Neuronal stem cell (in vitro differentiated cells): ENCODE measurements at regions not wholly inside any gene's neighbourhood (a gene's known extent, or its start where the extent isn't known, plus 50 kb on each side); places are given as distances from the start of the nearest gene placed in this dataset.

Experiments
- DNase-seq: peaks from one replicate; pipeline ENCODE4 v3.0.0-alpha.2; 2013; ENCODE audit warnings: low spot score
- H2AFZ ChIP-seq: one replicate; pipeline ENCODE4 v1.6.1; 2013; ENCODE audit warnings: mild to moderate bottlenecking, low read length, inconsistent platforms
- H2AK5ac ChIP-seq: 2 replicates; pipeline ENCODE4 v1.6.1; 2013; ENCODE audit warnings: low read depth, mild to moderate bottlenecking, inconsistent platforms, low read length, moderate library complexity, mixed read lengths
- H2BK120ac ChIP-seq: 2 replicates; pipeline ENCODE4 v1.6.1; 2013; ENCODE audit warnings: low read depth, mild to moderate bottlenecking, inconsistent platforms, low read length, moderate library complexity, mixed read lengths
- H2BK12ac ChIP-seq: one replicate; pipeline ENCODE4 v1.6.1; 2013; ENCODE audit warnings: low read length, inconsistent platforms
- H2BK15ac ChIP-seq: 2 replicates; pipeline ENCODE4 v1.6.1; 2013; ENCODE audit warnings: mild to moderate bottlenecking, low read length, inconsistent platforms, mixed read lengths
- H2BK5ac ChIP-seq: one replicate; pipeline ENCODE4 v1.6.1; 2013; ENCODE audit warnings: inconsistent platforms, mild to moderate bottlenecking, low read length, moderate library complexity
- H3K14ac ChIP-seq: one replicate; pipeline ENCODE4 v1.6.1; 2013; ENCODE audit warnings: low read length, inconsistent platforms
- H3K18ac ChIP-seq: 2 replicates; pipeline ENCODE4 v1.6.1; 2013; ENCODE audit warnings: low read length, inconsistent platforms
- H3K23ac ChIP-seq: 2 replicates; pipeline ENCODE4 v1.6.1; 2013; ENCODE audit warnings: low read depth, mild to moderate bottlenecking, mixed read lengths, low read length, inconsistent platforms; ENCODE audit not compliant: poor library complexity
- H3K27ac ChIP-seq: replicated peaks from 3 replicates; pipeline ENCODE4 v1.5.1; 2013; ENCODE audit warnings: low read length, inconsistent platforms
- H3K27me3 ChIP-seq, 3 experiments: 2 replicates each; pipeline ENCODE4 v1.6.1; 2013; ENCODE audit warnings: low read length in 3 of 3, mild to moderate bottlenecking in 2 of 3, inconsistent platforms in 1 of 3, low read depth in 1 of 3, mixed read lengths in 1 of 3, moderate library complexity in 1 of 3; ENCODE audit not compliant: control insufficient read depth in 3 of 3, insufficient read depth in 3 of 3
- H3K36me3 ChIP-seq, 2 donors: replicated peaks in 1 of 2; 2 replicates each; pipeline ENCODE4 v1.6.1; 2013; ENCODE audit warnings: low read length in 2 of 2; ENCODE audit not compliant: control insufficient read depth in 2 of 2, insufficient read depth in 2 of 2
- H3K4ac ChIP-seq: 2 replicates; pipeline ENCODE4 v1.6.1; 2013; ENCODE audit warnings: inconsistent platforms, mild to moderate bottlenecking, low read length, moderate library complexity
- H3K4me1 ChIP-seq, 2 donors: 1 replicate in 1 of 2; 2 replicates in 1 of 2; pipeline ENCODE4 v1.6.1; 2013; ENCODE audit warnings: low read length in 2 of 2, low read depth in 1 of 2; ENCODE audit not compliant: control insufficient read depth in 2 of 2, insufficient read depth in 1 of 2
- H3K4me2 ChIP-seq: one replicate; pipeline ENCODE4 v1.6.1; 2013; ENCODE audit warnings: mild to moderate bottlenecking, low read length, inconsistent platforms; ENCODE audit not compliant: insufficient read depth, poor library complexity, severe bottlenecking
- H3K4me3 ChIP-seq, 2 donors: 2 replicates each; pipeline ENCODE4 v1.5.1; 2013; ENCODE audit warnings: low read length in 2 of 2, mild to moderate bottlenecking in 2 of 2, inconsistent platforms in 1 of 2, moderate library complexity in 1 of 2
- H3K79me1 ChIP-seq: one replicate; pipeline ENCODE4 v1.6.1; 2013; ENCODE audit warnings: low read depth, mild to moderate bottlenecking, inconsistent platforms, low read length, moderate library complexity
- H3K9ac ChIP-seq: one replicate; pipeline ENCODE4 v1.6.1; 2013; ENCODE audit warnings: mild to moderate bottlenecking, low read depth, low read length, inconsistent platforms; ENCODE audit not compliant: poor library complexity
- H3K9me3 ChIP-seq, 2 donors: replicated peaks in 1 of 2; 2 replicates each; pipeline versions ENCODE3 to v1.6.1; 2013; ENCODE audit warnings: low read length in 2 of 2, mild to moderate bottlenecking in 2 of 2, inconsistent platforms in 1 of 2, low read depth in 1 of 2, mixed read lengths in 1 of 2, moderate library complexity in 1 of 2; ENCODE audit not compliant: control insufficient read depth in 2 of 2, insufficient read depth in 1 of 2
- H4K8ac ChIP-seq: one replicate; pipeline ENCODE4 v1.6.1; 2013; ENCODE audit warnings: low read depth, mild to moderate bottlenecking, inconsistent platforms, low read length, moderate library complexity
- H4K91ac ChIP-seq: one replicate; pipeline ENCODE4 v1.6.1; 2013; ENCODE audit warnings: low read length, low read depth, mild to moderate bottlenecking, inconsistent platforms; ENCODE audit not compliant: poor library complexity
- WGBS, 2 donors: extraction: QIAGEN DNeasy Blood & Tissue Kit; methylation state at CpG; one replicate each; pipeline ENCODE4 v1.1.7; 2013; ENCODE audit warnings: missing lambda C conversion rate in 2 of 2, mixed read lengths in 1 of 2; ENCODE audit not compliant: insufficient read length in 2 of 2, insufficient replicate concordance in 1 of 2; ENCODE audit errors: extremely low coverage in 2 of 2; 5-methylcytosine and 5-hydroxymethylcytosine counted together

- H3K4me1 ChIP-seq: no peaks in the 10 kb centered on the region
- no peak overlapping the region for H3K4me2 ChIP-seq
- H2BK15ac ChIP-seq: no peak overlapping the region
- WGBS, 2 donors: no CpG with 5 or more reads among the region's 12 CpGs
- no peak overlapping the region for H3K14ac ChIP-seq
- peak overlapping the region; percentile 4 for H2BK5ac ChIP-seq
- H2AFZ ChIP-seq: no peak overlapping the region
- peaks cover 1% of the 10 kb centered on the region for H3K79me1 ChIP-seq
- H2BK120ac ChIP-seq: peak overlapping the region; percentile 16
- H2AK5ac ChIP-seq: peak overlapping the region; percentile 25
- no peak overlapping the region for H2BK12ac ChIP-seq
- no peak for DNase-seq
- H3K27ac ChIP-seq: no peak overlapping the region
- no peak overlapping the region for H3K9ac ChIP-seq
- no peak overlapping the region for H3K23ac ChIP-seq
- no peaks in the 10 kb centered on the region for H3K27me3 ChIP-seq
- H3K4me3 ChIP-seq: peak overlapping the region in 1 of 2 donors; percentile 42
- H4K91ac ChIP-seq: no peak overlapping the region
- H3K36me3 ChIP-seq: no peaks in the 10 kb centered on the region
- H3K18ac ChIP-seq: peak overlapping the region; percentile 51
- no peaks in the 10 kb centered on the region for H3K9me3 ChIP-seq
- peak overlapping the region; percentile 23 for H4K8ac ChIP-seq
- no peak overlapping the region for H3K4ac ChIP-seq
These were observed 108.7 kb upstream of the PPP2R2D start for GRCh38 chr10:131792011-131792651.

- DNase-seq: no peak
- Histone ChIP-seq H2BK12ac (peak overlapping the region; percentile 73), H2BK15ac (no peak overlapping the region), H4K8ac (no peak overlapping the region), H3K9ac (no peak overlapping the region), H3K27ac (no peak overlapping the region), H3K9me3 (no peaks in the 10 kb centered on the region), H3K27me3 (no peaks in the 10 kb centered on the region), H3K4ac (no peak overlapping the region), H3K79me1 (peaks cover 1% of the 10 kb centered on the region), H2AFZ (no peak overlapping the region), H3K36me3 (no peaks in the 10 kb centered on the region), H3K18ac (peak overlapping the region; percentile 57), H2AK5ac (no peak overlapping the region), H2BK5ac (no peak overlapping the region), H3K4me3 (peak overlapping the region in 1 of 2 donors; percentile 67), H3K4me1 (no peaks in the 10 kb centered on the region), H3K23ac (no peak overlapping the region), H3K14ac (no peak overlapping the region), H4K91ac (no peak overlapping the region), H2BK120ac (no peak overlapping the region), H3K4me2 (no peak overlapping the region)
- WGBS, 2 donors: no CpG with 5 or more reads among the region's 7 CpGs
These were observed 108.0 kb upstream of the PPP2R2D start for GRCh38 chr10:131792809-131793208.

GRCh38 chr10:131795761-131796160, 105.0 kb upstream of the PPP2R2D start:
- Histone ChIP-seq H3K4ac (no peak overlapping the region), H2AK5ac (no peak overlapping the region), H3K4me2 (no peak overlapping the region), H3K4me1 (no peaks in the 10 kb centered on the region), H3K27me3 (no peaks in the 10 kb centered on the region), H3K36me3 (no peaks in the 10 kb centered on the region), H2BK120ac (no peak overlapping the region), H4K91ac (no peak overlapping the region), H3K14ac (no peak overlapping the region), H3K9ac (no peak overlapping the region), H3K27ac (no peak overlapping the region), H2BK12ac (no peak overlapping the region), H3K4me3 (no peak overlapping the region), H3K79me1 (peaks cover 1% of the 10 kb centered on the region), H3K23ac (no peak overlapping the region), H2AFZ (no peak overlapping the region), H4K8ac (no peak overlapping the region), H2BK15ac (no peak overlapping the region), H3K9me3 (peaks cover 2 to 10% of the 10 kb centered on the region in 2 donors), H3K18ac (no peak overlapping the region), H2BK5ac (no peak overlapping the region)
- DNase-seq: no peak
- WGBS, 2 donors: no CpG with 5 or more reads among the region's 2 CpGs

- Histone ChIP-seq H3K14ac (no peak overlapping the region), H3K23ac (no peak overlapping the region), H2BK5ac (no peak overlapping the region), H3K36me3 (no peaks in the 10 kb centered on the region), H3K4ac (no peak overlapping the region), H3K27ac (no peak overlapping the region), H3K9ac (no peak overlapping the region), H2BK15ac (no peak overlapping the region), H3K9me3 (peaks cover 2 to 10% of the 10 kb centered on the region in 2 donors), H4K91ac (no peak overlapping the region), H3K4me2 (no peak overlapping the region), H4K8ac (no peak overlapping the region), H3K18ac (no peak overlapping the region), H3K27me3 (peaks cover 0 to 3% (median 0%) of the 10 kb centered on the region in 3 experiments), H2BK120ac (no peak overlapping the region), H2AK5ac (no peak overlapping the region), H3K4me1 (no peaks in the 10 kb centered on the region), H2AFZ (no peak overlapping the region), H2BK12ac (no peak overlapping the region), H3K79me1 (peaks cover 1% of the 10 kb centered on the region), H3K4me3 (no peak overlapping the region)
- no peak for DNase-seq
These were observed 103.2 kb upstream of the PPP2R2D start for GRCh38 chr10:131797626-131798025.
